ENCODE measurements at regions not wholly inside any gene's neighbourhood (a gene's known extent, or its start where the extent isn't known, plus 50 kb on each side); places are given as distances from the start of the nearest gene placed in this dataset.

DNA sequence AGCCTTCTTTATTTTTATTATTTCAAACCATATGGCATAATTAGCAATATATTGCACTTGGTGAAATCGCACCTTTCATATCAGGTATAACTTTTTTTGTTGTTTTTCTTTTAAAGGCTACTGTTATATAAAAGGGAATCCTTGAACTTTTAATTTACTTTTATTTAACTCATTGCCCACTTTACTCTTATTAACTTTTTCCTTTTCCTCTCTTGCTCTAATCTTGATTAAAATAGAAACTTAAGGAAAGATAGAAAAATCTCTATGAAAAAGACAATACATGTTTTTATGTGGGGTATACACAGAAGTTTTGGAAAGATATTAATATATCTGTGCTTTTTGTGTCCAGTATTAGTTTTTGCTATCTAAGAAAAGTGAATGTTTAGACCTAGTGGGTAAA is 805.8 kb downstream of the USP25 start:
- TF ChIP-seq, protein P1, sequence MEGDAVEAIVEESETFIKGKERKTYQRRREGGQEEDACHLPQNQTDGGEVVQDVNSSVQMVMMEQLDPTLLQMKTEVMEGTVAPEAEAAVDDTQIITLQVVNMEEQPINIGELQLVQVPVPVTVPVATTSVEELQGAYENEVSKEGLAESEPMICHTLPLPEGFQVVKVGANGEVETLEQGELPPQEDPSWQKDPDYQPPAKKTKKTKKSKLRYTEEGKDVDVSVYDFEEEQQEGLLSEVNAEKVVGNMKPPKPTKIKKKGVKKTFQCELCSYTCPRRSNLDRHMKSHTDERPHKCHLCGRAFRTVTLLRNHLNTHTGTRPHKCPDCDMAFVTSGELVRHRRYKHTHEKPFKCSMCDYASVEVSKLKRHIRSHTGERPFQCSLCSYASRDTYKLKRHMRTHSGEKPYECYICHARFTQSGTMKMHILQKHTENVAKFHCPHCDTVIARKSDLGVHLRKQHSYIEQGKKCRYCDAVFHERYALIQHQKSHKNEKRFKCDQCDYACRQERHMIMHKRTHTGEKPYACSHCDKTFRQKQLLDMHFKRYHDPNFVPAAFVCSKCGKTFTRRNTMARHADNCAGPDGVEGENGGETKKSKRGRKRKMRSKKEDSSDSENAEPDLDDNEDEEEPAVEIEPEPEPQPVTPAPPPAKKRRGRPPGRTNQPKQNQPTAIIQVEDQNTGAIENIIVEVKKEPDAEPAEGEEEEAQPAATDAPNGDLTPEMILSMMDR (IDR thresholded peaks at IDR 0.05 in 4 of 5, conservative IDR thresholded peaks at IDR 0.05 in 1 of 5): no peak
- TF ChIP-seq POLR2A (IDR thresholded peaks at IDR 0.05): no peak

Data from gastrocnemius medialis (tissue), 4 donors.